ENCODE measurements at regions not wholly inside any gene's neighbourhood (a gene's known extent, or its start where the extent isn't known, plus 50 kb on each side); places are given as distances from the start of the nearest gene placed in this dataset.
"Not testable (repeated sequence)": the region's sequence is repeated elsewhere in the genome, so short reads cannot be mapped to it uniquely, and the experiment has no call there.

DNA sequence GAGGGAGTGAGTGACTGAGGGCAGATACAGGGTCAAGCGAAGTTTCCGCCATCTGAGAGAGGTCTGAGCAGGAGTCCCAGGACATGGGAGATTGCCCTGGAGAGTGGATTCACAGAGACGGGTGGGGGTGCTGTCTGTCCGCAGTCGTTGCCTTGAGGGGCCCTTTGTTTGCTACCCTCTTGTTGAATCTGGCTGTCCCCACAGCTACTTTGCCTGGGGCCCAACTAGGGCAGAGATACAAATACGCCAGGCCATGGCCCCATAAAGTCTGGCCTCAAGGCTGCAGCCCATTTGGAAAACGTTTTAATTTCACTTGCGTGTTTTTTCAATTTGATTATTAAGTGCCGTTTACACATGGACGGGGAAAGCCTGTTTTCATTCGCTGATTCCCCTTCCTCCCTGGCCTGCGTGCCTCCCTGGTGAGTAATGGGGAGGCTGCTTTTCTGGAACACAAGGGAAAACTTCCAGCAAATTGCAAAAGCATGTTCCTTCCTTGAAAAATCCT, 134.4 kb downstream of the SMIM20 start:
- no peak for DNase-seq

GRCh38 chr4:26048950-26049349, 134.9 kb downstream of the SMIM20 start:
- no peak for DNase-seq

- DNase-seq, result no peak
These were observed 135.4 kb downstream of the SMIM20 start for GRCh38 chr4:26049447-26049846.

- DNase-seq, result no peak
These were observed 136.2 kb downstream of the SMIM20 start for GRCh38 chr4:26050212-26050643.

GRCh38 chr4:26050671-26051070, 136.7 kb downstream of the SMIM20 start:
- DNase-seq, result no peak

GRCh38 chr4:26051240-26051639, 137.2 kb downstream of the SMIM20 start:
- no peak for DNase-seq

DNA sequence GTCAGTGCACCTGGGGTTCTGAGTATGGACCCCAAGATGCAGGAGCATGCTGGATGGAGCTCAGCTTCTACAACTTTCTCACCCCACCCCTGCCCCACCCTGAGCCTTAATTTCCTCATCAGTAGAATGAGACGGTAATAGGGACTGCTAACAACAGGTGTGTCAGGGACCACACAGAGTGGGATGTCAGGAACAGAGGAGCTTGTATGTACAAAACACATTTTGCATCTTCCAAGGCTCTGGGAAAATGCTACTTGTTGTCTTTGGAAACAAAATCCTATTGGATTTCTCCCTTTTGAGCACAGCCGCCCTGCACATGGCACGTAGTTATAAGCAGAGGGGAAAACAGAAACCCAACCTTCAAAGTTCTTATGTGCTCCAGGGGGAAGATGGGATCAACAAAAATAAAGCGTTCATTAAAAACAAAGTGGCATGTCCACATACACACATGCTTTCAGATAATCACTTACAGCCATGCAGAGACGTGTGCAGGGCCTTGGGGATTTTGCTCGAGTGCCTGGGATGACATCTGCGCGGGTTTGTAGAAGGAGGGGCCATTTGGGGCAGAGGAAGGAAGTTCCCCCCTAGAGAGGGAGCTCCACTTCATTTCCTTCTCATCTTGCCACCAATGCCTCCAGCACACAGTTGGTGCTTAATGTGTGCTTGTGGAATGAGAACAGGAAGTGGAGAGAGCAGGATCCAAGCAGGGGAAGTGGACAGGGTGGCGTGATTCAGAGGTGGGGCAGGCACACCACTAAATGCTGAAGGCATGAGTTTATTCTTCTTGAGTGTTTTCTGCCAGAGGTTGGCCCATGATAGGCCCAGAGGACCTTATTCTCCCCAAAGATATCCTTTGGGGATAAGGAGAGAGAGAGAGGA, 138.9 kb downstream of the SMIM20 start:
- DNase-seq, result no peak

DNA sequence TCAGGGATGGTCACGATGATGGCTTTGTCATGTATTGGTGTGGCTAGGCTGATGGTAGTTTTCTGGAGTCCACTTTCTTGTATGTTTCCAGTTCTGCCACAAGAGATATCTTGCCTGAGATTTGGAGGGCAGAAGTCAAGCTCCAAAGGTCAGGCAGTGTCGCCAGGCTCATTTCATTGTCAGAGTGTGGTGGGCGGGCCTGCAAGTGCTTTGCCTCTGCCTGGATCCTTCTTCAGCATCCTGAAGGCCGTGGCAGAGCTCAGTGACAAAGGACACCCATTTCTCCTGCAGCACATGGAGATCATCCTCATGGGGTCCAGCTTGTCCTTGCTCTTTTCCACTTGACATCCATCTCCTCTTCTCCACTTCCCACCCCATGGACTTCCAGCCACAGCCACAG, 139.7 kb downstream of the SMIM20 start:
- no peak for DNase-seq

- DNase-seq, result no peak
These were observed 141.8 kb downstream of the SMIM20 start for GRCh38 chr4:26055855-26056254.

DNA sequence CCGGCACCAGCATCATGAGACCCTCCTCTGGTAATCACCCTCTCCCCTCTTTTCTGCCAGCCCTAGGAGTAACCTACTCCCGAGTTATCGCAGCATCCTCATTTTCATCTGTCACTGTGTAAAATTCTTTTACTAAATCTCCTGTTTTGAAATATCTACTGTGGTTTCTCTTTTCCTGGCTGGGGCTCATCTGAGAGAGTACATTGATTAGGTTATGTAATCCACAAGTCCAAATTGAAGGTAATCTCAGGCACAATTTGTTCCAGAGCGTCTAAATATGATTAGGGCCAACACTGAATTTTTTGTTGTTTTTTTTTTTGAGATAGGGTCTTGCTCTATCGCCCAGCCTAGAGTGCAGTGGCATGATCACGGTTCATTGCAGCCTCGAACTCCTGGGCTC, 142.4 kb downstream of the SMIM20 start:
- no peak for DNase-seq

DNA sequence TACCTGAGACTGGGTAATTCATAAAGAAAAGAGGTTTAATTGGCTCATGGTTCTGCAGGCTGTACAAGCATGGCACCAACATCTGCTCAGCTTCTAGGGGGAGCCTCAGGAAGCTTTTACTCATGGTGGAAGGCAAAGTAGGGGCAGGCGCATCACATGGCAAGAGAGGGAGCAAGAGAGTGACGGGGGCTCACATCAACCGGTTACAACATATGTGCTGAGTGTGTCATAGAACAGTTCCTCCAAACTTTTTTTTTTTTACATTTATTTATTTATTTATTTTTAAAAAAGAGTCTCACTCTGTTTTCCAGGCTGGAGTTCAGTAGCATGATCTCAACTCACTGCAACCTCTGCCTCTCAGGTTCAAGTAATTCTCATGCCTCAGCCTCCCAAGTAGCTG, 143.8 kb downstream of the SMIM20 start:
- not testable (repeated sequence) for DNase-seq

DNA sequence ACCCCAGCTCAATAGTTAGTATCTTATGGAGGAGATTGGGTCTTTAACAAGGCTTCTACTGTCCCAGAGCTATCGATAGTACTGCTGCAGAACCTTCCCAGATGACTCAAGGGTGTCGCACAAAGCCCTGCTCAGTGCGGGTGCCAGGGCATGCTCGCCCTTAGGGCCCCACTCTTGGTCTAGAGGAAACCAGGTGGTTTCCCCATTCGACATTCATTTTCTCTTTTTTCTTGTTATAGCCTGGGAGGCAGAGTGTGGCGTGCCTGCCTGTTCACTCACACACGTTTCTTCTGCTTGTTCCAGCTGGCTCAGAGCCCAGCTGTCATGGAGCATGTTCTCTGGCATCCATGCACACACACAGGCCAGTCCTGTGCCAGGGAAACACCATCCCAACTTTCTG, 144.5 kb downstream of the SMIM20 start:
- no peak for DNase-seq

GRCh38 chr4:26059391-26060154, 145.6 kb downstream of the SMIM20 start:
- DNase-seq, result no peak

GRCh38 chr4:26060286-26060685, 146.3 kb downstream of the SMIM20 start:
- DNase-seq, result no peak

DNA sequence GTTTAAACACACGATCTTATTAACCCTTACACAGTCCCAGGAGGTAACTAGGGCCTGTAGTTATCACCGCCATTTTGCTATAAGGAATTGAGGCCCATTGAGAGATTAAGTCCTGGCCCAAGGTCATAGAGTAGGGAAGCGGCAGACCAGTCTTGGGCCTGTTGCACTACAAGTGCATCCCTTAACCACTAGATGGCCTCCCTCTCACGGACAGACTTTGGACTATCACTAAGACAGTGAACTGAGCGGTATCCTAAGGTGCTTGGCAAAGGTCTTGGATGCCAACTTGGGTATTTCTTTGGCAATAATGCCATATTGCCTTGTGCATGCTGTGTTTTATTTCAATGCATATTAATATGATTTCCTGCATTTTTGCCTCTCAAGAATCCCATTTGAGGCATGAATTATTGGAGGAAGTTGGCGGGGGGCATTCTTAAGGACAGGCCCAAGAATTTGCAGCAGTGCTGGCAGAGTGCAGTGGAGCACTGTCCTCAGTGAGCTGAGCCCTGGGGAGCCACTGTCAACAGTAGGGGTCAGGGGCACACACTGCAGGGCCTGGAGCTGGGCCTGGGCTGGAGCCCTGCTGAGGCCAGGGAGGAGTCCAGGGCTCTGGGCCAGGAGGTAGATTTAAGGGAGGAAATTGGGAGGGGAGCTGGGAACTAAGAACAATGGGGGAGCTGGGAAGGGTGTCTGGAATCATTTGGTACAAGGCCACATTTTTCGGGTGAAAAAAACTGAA, 147.4 kb downstream of the SMIM20 start:
- no peak for DNase-seq

- DNase-seq, result no peak
These were observed 148.2 kb downstream of the SMIM20 start for GRCh38 chr4:26062215-26062614.

DNA sequence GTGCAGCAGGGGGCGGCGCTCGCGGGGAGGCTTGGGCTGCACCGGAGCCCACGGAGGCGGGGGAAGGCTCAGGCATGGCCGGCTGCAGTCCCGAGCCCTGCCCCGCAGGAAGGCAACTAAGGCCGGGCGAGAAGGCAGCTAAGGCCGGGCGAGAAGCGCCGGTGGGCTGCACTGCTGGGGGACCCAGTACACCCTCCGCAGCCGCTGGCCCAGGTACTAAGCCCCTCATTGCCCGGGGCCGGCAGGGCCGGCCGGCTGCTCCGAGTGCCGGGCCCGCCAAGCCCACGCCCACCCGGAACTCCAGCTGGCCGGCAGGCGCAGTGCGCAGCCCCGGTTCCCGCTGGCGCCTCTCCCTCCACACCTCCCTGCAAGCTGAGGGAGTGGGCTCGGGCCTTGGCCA, 150.0 kb downstream of the SMIM20 start:
- not testable (repeated sequence) for DNase-seq

DNA sequence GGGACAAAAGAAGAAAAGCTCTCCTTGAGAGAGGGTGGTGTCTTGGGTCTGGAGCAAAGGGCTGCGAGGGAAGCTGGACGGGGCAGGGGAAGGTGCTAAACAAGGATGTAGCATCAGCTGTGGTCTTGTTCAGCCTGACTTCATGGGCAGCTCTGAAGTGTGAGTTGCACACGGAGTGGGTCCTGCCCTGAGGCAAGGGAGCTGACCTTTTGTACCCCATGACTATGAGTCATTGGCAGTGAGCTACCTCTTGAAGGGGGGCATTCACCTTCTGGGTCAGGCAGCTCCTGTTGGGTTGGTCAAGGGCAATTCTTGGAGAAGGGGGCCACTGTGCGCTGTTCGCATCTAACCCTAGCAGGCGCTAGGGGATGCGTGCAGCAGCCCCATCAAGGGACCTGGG, 151.8 kb downstream of the SMIM20 start:
- DNase-seq, result no peak

- no peak for DNase-seq
These were observed 153.0 kb downstream of the SMIM20 start for GRCh38 chr4:26067035-26067434.

DNA sequence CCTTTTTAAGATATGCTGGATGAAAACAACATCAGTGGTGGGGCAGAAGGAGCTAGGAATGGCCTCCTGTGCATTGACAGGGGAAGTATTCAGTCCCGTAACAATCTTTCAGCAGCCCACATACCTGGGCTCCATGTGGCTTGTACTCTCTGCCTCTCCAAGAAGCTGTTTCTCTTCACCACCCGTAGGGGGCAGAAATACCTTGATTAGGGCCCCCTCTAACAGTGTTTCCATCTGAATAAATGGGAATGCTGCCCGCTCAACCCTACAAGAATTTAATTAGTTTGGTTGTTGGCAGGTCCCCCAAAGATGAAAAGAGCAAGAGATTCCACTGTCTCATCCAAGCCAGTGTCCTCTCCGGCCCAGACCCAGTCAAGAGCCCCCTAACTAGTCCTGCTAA, 155.2 kb downstream of the SMIM20 start:
- no peak for DNase-seq

DNA sequence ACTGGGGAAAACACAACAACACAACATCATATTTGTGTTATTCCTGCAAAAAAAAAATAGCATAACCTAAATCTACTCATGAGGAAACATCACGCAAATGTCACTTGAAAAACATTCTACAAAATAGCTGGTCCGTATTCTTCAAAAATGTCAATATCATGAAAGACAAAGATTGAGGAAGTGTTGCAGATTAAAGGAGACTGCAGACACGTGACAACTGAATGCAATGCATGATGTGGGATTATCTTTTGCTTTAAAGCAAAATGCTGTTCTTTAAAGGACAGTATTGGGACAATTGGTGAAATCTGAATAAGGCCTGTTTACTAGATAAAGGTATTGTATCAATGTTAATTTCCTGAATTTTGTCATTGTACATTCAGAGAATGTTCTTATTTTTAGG, 157.7 kb downstream of the SMIM20 start:
- no peak for DNase-seq

DNA sequence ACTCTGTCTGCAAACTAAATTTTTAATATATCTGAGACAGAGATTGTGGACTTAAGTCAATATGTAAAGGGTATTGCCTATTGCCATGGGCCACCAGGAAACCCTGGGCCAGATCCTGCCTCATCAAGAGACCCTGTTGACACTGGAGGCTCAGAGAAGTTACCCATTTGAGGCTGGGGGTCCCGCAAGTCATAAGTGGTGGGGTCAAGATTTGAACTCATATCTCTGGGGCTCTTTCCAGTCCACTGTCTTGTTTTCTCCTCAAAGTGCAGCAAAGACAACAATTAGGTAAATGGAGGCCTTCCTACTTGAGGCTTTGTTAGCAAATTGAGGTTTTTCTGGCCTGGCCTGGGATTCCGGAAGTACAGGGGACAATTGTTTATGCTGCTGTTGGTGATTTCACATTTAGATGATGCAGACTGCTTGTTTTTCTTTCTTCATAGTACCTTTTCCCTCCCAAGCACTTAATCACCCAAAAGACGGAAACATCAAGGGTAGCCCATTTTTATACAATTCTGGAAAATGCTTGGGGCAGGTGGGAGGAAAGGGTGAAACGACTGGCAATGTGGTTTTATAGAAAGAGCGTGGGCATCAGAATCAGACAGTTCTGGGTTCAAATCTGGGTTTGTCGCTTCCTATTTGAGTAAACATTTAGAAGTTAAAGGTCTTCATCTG, 160.0 kb downstream of the SMIM20 start:
- DNase-seq, result no peak

Data from CD4-positive, alpha-beta T cell treated with Interleukin-12 subunit alpha and Interleukin-12 subunit beta, for 1 hour (primary cell).